Rectal smooth muscle tissue (tissue), 1 donor: ENCODE measurements at regions not wholly inside any gene's neighbourhood (a gene's known extent, or its start where the extent isn't known, plus 50 kb on each side); places are given as distances from the start of the nearest gene placed in this dataset.

Experiments
- H3K27ac ChIP-seq: one replicate; pipeline ENCODE4 v1.7.0; 2013; ENCODE audit warnings: low read depth, low read length, inconsistent platforms
- H3K27me3 ChIP-seq: one replicate; pipeline ENCODE4 v1.7.0; 2013; ENCODE audit warnings: low read length; ENCODE audit not compliant: control insufficient read depth, insufficient read depth
- H3K36me3 ChIP-seq: one replicate; pipeline ENCODE4 v1.7.0; 2013; ENCODE audit warnings: low read length; ENCODE audit not compliant: control insufficient read depth, insufficient read depth
- H3K4me1 ChIP-seq: one replicate; pipeline ENCODE4 v1.7.0; 2013; ENCODE audit warnings: low read length; ENCODE audit not compliant: control insufficient read depth, insufficient read depth
- H3K4me3 ChIP-seq: one replicate; pipeline ENCODE4 v1.7.0; 2013; ENCODE audit warnings: low read length
- H3K9ac ChIP-seq: one replicate; pipeline ENCODE4 v1.7.0; 2013; ENCODE audit warnings: low read length

GRCh38 chr13:37345391-37345790 lies 239.9 kb upstream of the CSNK1A1L start:
- Histone ChIP-seq H3K27me3 (no peaks in the 10 kb centered on the region), H3K9ac (no peak overlapping the region), H3K4me1 (peaks cover 3% of the 10 kb centered on the region), H3K36me3 (no peaks in the 10 kb centered on the region), H3K4me3 (no peak overlapping the region), H3K27ac (no peak overlapping the region)

- Histone ChIP-seq H3K27ac (no peak overlapping the region), H3K9ac (no peak overlapping the region), H3K4me3 (no peak overlapping the region), H3K36me3 (no peaks in the 10 kb centered on the region), H3K27me3 (no peaks in the 10 kb centered on the region), H3K4me1 (peaks cover 3% of the 10 kb centered on the region)
Measured at GRCh38 chr13:37344056-37344455, 238.6 kb upstream of the CSNK1A1L start.

DNA sequence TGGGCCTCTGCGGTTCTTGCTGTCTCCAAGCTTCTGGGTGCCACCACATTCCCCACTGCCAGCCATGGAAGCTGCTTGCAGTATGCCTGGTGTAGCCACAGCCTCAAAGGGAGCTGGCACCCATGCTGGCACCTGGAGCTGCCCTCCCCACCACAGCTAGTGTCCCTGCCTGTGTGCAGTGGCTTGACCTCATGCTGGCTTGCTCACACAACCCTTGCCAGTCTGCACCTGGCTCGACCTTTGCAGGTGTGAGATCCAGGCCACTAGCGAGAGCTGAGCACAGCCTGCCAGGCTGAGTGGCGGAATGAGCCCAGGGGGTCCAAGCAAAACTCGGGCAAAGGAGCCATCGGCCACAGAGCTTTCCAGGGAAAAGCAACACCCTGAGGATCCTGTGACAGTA lies 236.7 kb upstream of the CSNK1A1L start:
- no peaks in the 10 kb centered on the region for H3K27me3 ChIP-seq
- H3K4me3 ChIP-seq = no peak overlapping the region
- H3K4me1 ChIP-seq = peaks cover 3% of the 10 kb centered on the region
- no peaks in the 10 kb centered on the region for H3K36me3 ChIP-seq
- H3K9ac ChIP-seq = no peak overlapping the region
- H3K27ac ChIP-seq = no peak overlapping the region

DNA sequence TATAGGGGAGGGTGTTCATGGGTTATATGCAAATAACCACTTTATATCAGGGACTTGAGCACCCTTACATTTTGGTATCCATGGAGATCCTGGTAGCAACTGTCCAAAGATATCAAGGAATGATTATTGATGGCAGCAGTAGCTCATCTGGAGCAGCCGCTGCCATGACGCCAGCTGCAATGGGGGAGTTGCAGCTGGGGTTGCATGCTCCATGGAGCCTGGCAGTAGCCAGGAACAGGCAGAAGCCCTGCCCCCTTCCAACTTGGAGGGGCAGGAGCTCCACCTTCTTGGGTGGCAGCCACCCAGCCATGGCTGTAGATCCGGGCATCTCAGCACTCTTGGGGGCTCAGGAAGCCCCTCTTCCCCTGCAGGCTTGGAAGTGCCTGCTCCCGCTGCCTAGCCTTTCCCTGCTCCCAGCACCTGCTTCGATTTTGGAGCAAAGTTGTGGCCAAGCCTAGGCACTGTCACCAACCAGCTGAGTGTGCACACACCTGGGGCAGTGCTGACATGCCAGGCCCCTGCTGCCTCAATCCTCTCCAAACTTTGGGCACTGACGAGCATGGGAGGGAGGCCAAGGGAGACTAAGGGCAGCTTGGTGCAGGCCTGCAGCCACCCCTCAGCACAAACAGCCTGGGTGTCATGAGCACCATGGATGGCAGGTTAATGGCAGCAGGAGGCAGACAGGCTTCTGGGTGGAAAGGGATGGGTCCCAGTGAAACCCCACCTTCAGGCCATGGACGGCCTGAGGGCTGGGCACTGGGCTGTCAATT lies 235.6 kb upstream of the CSNK1A1L start:
- no peak overlapping the region for H3K4me3 ChIP-seq
- no peak overlapping the region for H3K9ac ChIP-seq
- no peak overlapping the region for H3K27ac ChIP-seq
- no peaks in the 10 kb centered on the region for H3K27me3 ChIP-seq
- H3K4me1 ChIP-seq = no peaks in the 10 kb centered on the region
- no peaks in the 10 kb centered on the region for H3K36me3 ChIP-seq

DNA sequence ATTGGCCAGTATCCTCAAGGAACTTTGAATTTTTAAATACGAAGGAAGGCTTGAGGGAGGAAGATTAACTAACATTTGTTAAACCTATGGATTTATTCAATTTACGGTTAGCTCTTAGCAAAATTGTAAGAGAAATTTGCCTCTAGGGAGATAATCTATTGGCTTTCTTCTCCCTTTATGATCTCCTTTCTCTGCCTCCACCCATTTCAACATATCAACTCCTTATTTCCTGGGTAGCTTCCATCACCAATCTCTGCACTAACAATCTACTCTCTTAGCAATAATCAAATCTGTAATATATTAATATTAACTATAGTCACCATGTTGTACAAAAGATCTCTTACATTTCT lies 233.9 kb upstream of the CSNK1A1L start:
- no peaks in the 10 kb centered on the region for H3K27me3 ChIP-seq
- no peaks in the 10 kb centered on the region for H3K36me3 ChIP-seq
- H3K4me1 ChIP-seq = no peaks in the 10 kb centered on the region
- no peak overlapping the region for H3K9ac ChIP-seq
- H3K4me3 ChIP-seq = no peak overlapping the region
- no peak overlapping the region for H3K27ac ChIP-seq

DNA sequence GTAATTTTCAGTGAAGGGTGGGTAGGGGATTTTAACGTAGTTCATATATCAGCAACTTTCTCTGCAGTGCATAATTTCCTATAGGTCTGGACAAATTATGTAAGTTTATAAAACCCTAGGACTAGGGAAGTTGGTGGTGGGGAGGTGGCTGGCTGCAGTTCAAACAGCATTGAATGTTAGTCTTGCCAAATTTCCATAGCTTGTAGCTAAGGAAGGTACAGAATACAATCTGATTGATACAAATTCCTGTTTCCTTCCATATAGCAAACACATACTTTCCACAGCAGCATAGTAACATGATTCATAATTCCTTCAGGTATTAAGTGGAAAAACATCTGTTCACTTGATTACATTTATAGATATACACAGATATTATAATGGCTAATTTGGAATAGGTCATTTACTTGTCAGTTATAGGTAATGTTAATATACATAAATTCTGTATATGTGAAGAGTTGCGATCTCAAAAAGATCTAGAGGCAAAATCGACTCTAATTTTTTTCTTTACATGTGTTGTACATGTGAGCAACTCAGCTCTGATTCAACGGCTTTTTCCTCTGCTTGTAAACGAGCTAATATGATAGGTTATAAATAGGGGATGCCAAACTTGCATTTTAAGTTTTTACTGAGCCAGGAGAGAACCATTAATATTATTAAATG lies 233.4 kb upstream of the CSNK1A1L start:
- Histone ChIP-seq H3K4me3 (no peak overlapping the region), H3K4me1 (no peaks in the 10 kb centered on the region)

DNA sequence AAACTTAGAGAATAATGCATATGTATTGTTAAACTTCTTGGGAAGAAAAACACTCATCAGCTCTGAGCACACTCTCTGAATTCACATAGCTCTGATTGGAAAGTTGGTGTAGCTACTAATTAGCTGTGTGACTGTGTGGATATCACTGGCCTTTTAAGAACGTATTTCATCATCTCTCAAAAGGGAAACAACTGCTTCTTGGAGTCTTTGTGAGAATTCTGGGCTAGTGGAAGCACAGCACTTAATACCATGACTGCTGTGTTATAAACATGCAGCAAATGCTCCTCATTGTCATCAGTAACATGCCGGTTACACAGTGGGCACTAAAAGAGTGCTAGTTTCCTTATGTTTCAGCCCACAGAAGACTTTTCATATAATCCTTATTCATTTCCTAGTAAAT lies 220.9 kb upstream of the CSNK1A1L start:
- Histone ChIP-seq H3K9ac (no peak overlapping the region), H3K36me3 (no peaks in the 10 kb centered on the region), H3K27me3 (no peaks in the 10 kb centered on the region), H3K27ac (no peak overlapping the region), H3K4me1 (no peaks in the 10 kb centered on the region), H3K4me3 (no peak overlapping the region)

More for the DNA sequence above, 233.4 kb upstream of the CSNK1A1L start:
- no peak overlapping the region for H3K9ac ChIP-seq
- H3K27me3 ChIP-seq = no peaks in the 10 kb centered on the region
- no peak overlapping the region for H3K27ac ChIP-seq
- no peaks in the 10 kb centered on the region for H3K36me3 ChIP-seq

GRCh38 chr13:37319031-37319443 lies 213.6 kb upstream of the CSNK1A1L start:
- Histone ChIP-seq H3K9ac (no peak overlapping the region), H3K4me1 (no peaks in the 10 kb centered on the region), H3K36me3 (no peaks in the 10 kb centered on the region), H3K27ac (no peak overlapping the region), H3K4me3 (no peak overlapping the region), H3K27me3 (no peaks in the 10 kb centered on the region)

DNA sequence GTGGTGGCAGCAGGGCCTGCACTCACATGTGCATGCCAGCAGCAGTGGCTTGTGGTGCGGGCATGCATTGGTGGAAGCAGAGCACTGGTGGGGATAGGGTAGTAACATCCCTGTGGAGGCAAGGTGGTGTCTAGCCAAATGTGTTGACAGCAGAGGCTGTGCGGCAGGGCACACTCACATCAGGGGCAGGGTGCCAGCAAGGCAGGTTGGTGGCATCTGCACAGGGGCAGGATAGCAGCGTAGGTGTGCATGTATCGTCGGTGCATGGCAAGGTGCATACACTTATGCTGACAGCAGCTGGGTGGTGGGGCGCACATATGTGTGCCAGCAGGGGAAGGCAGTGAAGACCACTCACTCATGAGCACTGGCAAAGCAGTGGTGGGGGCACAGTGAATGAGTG lies 211.5 kb upstream of the CSNK1A1L start:
- H3K4me1 ChIP-seq = no peaks in the 10 kb centered on the region
- H3K27me3 ChIP-seq = no peaks in the 10 kb centered on the region
- H3K27ac ChIP-seq = no peak overlapping the region
- no peak overlapping the region for H3K4me3 ChIP-seq
- no peaks in the 10 kb centered on the region for H3K36me3 ChIP-seq
- no peak overlapping the region for H3K9ac ChIP-seq

GRCh38 chr13:37313372-37313771 lies 207.9 kb upstream of the CSNK1A1L start:
- no peaks in the 10 kb centered on the region for H3K4me1 ChIP-seq
- no peaks in the 10 kb centered on the region for H3K27me3 ChIP-seq
- H3K9ac ChIP-seq = no peak overlapping the region
- no peak overlapping the region for H3K27ac ChIP-seq
- no peak overlapping the region for H3K4me3 ChIP-seq
- no peaks in the 10 kb centered on the region for H3K36me3 ChIP-seq

GRCh38 chr13:37306778-37307544 lies 201.5 kb upstream of the CSNK1A1L start:
- Histone ChIP-seq H3K9ac (no peak overlapping the region), H3K4me1 (peaks cover 3% of the 10 kb centered on the region), H3K27ac (no peak overlapping the region), H3K27me3 (no peaks in the 10 kb centered on the region), H3K36me3 (no peaks in the 10 kb centered on the region), H3K4me3 (no peak overlapping the region)

DNA sequence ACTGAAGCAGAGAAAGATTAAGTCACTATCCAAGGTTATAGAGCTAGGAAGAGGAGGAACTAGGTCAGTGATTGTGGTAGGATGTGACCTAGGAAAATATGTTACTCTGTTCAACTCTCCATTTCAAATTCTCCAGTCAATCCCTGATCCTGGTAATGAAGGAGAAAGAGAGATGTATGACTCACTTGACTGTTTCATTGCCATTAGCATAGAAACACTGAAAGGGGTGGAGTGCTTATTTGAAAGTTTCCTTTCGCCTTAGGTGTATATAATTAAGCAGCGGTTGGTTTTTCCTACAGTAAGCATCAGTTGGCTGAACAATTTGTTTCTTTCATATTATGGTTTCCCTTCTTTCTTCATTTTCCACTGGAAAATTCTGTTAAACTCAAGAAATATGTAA lies 198.1 kb upstream of the CSNK1A1L start:
- H3K4me1 ChIP-seq = peaks cover 3% of the 10 kb centered on the region
- H3K9ac ChIP-seq = no peak overlapping the region
- no peaks in the 10 kb centered on the region for H3K36me3 ChIP-seq
- H3K27me3 ChIP-seq = no peaks in the 10 kb centered on the region
- H3K27ac ChIP-seq = no peak overlapping the region
- no peak overlapping the region for H3K4me3 ChIP-seq
